Keratinocyte (primary cell): ENCODE measurements at regions not wholly inside any gene's neighbourhood (a gene's known extent, or its start where the extent isn't known, plus 50 kb on each side); places are given as distances from the start of the nearest gene placed in this dataset.

ENCODE experiments used
- CTCF ChIP-seq, 3 experiments: IDR thresholded peaks in 1 of 3; conservative IDR thresholded peaks in 1 of 3; optimal IDR thresholded peaks in 1 of 3; 2 replicates in 2 of 3; 3 replicates in 1 of 3; pipeline versions ENCODE3 to v1.5.1; 2011; ENCODE audit warnings: low read length in 3 of 3, mild to moderate bottlenecking in 3 of 3, moderate library complexity in 2 of 3, control low read depth in 1 of 3, inconsistent platforms in 1 of 3; ENCODE audit not compliant: insufficient read depth in 2 of 3; ENCODE audit errors: extremely low read depth in 1 of 3
- EZH2 ChIP-seq: IDR thresholded peaks from one replicate; pipeline ENCODE4 v1.6.1; 2012; ENCODE audit warnings: inconsistent platforms, mild to moderate bottlenecking, low read length, moderate library complexity

DNA sequence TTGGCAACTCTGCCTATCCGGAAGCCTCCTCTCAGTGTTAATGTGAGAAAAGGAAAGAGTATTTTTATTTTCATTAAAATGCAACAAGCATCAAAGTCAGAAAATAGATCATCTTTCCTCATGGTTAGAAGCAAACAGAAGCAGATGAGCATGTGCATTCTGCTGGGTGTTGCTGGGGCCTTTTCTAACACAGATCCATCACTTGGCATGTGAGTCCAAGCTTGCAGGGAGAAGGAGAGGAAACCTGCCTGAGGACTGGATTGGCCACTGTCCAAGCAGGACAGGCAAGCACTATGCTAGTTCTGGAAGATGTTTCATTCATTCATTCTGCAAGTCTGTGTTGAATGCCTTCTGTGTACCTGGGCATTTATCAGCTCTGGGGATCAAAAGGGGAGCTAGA, 348.7 kb upstream of the PCSK5 start:
- TF ChIP-seq CTCF (optimal IDR thresholded peaks at IDR 0.05 in 1 of 3, IDR thresholded peaks at IDR 0.05 in 1 of 3, conservative IDR thresholded peaks at IDR 0.05 in 1 of 3; ENCODE audit: extremely low read depth in 1 of 3, insufficient read depth in 2 of 3, low read length in 3 of 3), result no peak
- TF ChIP-seq EZH2, result no peak
